ENCODE measurements at regions not wholly inside any gene's neighbourhood (a gene's known extent, or its start where the extent isn't known, plus 50 kb on each side); places are given as distances from the start of the nearest gene placed in this dataset.

DNA sequence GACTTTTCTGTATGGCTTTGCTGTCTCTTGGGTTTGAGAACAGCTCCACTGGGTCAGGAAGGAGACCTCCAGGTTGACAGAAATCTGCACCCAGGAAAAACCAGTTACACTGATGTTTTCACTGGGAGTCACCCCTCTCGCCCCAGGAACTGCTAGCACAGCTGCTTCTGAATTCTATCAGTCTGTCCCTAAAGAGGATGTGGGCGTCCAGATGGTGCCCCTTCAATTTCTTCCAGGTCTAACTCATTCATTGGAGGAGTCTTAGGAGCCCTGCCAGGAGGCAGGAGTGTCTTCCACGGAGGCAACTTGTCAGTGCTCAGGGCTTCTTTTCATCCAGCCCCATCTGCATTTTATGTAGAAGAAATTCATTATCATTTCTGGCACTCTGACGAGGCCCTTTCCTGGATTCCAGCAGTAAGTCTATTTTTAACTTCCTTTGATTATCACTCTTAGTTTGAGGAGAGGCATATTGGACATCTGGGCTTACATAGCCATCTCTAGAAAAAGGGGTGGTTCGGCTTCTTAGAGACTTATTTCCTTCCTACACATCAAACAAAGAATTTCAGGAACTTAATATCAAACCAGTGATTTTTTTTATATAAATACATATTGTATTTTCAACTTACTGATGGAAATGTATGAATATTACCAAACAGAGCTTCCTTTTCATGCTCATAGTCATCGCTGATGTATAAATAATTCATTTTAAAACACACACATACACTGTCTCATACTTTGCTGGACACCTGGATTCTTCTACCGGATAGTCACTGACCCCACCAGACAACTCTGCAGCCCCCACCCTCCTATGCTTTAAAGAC lies 148.8 kb downstream of the IRX2 start:
- DNase-seq = no peak

- no peak for DNase-seq
These were observed 153.0 kb downstream of the IRX2 start for GRCh38 chr5:2598503-2598902.

DNA sequence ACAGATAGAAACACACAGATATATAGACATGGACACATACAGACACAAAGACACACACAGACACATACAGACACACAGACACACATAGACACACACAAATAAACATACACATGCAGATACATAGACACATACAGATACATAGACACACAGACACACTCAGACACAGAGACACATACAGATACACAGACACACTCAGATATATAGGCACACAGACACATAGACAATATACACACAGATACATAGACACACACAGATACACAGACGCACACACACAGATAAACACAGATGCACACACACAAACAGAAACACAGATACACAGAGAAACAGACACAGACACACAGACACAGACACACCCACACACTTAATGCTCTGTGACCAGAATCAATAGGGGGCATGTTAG lies 156.8 kb downstream of the IRX2 start:
- DNase-seq = no peak

GRCh38 chr5:2592766-2593165 lies 158.7 kb downstream of the IRX2 start:
- DNase-seq = no peak

DNA sequence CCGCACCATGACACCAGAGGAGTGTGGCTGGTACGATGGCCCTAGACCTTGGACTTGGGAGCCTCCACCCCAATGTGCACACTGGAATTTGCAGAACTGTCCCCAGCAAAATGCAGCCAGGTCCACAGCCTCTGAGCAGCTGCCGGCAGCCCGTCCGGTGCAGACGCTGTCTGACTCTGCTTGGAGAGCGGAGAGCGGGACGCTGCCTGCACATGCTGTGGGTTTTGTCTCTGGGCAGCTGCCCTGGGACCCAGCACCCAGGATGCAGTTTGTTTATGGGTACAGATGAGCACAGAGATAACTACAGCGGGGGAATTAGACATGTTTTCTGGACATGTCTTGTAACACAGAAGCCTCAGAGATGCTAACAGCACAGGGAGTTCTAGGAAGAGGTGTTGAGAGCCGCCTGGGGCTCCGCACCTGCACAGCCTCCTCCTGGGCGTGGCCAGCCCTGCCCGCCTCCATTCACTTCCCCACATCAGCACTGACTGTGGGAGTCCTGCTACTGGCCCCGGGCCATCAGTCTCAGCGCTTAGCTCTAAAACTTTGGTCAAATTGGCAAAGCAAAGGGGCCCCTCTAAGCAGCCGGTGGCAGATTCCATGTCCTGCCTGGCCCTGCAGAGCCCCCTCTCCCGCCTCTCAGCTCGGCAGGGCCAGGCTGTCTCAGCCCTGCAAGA lies 159.6 kb downstream of the IRX2 start:
- DNase-seq = no peak

DNA sequence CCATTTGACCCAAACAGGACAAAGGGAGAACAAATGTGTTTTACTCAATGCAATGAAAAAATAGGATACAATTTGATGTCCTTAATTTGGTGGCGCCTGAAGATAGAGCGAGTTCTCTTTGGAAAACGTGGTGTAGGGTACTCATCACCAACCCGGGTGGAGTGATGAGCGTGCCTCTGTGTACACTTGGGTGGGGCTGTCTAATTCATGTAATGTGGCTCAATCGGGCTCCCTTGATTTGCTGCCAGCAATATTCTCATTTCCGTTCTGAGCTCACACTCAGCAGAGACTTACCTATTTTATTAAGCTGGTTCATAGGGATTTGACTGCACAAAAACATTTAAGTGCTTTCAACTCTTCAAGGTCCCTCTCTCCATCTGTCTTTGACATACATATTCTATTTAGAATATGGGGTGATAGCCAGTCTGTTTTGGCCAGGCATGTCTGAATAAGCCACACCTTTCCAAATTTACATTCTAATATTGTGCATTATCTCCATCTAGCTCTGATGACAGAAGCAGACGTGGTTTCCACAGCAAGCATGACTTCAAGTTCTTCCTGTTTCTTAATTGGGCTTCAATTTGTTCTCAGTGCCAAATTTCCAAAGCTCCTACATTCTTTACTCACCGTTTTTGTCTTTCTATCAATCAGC lies 162.5 kb downstream of the IRX2 start:
- DNase-seq = no peak

GRCh38 chr5:2587189-2588031 lies 164.1 kb downstream of the IRX2 start:
- no peak for DNase-seq

- no peak for DNase-seq
These were observed 165.3 kb downstream of the IRX2 start for GRCh38 chr5:2586016-2586715.

DNA sequence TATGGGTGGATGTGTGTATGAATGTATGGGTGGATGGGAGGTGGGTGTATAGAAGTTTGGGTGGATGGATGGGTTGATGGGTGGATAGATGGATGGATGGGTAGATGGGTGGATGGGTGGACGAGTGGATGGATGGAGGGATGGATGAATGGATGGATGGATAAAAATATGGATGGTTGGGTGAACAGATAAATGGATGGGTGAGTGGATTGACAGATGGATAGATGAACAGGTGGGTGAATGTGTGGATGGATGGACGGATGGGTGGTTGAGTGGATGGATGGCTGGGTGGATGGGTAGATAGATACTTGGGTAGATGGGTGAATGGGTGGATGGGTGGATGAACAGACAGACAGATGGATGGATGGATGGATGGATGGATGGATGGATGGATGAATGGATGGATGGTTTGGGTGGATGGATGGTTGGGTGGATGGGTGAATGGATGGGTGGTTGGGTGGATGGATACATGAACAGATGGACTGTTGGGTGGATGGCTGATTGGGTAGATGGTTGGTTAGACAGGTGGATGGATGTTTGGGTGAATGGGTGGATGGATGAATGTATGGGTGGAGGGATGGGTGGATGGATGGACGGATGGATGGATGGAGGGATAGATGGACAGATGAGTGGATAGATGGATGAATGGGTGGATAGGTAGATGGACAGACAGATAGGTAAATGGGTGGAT lies 166.8 kb downstream of the IRX2 start:
- DNase-seq = no peak

GRCh38 chr5:2582507-2582906 lies 169.0 kb downstream of the IRX2 start:
- no peak for DNase-seq

DNA sequence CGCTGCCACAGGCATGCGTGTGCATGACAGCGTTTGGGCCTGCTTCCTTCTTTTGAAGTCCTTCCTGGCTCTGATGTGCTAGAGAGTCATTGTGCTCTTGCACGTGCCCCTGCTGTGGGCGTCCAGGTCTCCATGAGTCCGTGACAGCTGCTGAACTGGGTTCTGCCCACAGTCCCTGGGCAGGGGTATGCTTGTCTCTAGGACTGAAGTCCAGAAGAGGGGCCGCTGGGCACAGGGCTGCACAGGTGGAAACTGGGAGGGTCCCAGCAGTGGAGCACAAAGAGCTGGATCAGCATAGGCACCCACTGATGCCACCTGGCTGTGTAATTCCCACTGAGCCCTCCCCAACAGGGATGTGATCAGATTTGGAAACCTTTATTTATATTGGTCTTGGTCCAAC lies 169.4 kb downstream of the IRX2 start:
- no peak for DNase-seq

DNA sequence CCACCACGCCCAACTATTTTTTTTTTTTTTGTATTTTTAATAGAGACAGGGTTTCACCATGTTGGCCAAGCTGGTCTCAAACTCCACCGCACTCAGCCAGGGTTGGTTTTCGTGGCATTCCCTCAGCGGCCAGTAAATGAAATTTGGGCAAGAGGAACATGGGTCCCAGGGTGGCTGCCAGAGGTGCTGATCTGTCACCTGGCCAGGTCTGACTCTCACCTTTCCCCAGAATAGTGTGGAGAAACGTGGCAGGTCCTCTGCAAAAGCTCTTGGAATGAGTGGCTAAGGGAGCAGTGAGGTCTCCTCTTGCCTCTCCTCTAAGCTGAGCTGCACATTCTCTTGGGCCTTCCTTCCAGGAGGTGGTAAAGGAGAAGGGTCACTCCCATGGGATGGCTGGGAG lies 170.1 kb downstream of the IRX2 start:
- DNase-seq = no peak

GRCh38 chr5:2579126-2579525 lies 172.4 kb downstream of the IRX2 start:
- no peak for DNase-seq

- DNase-seq = no peak
These were observed 174.0 kb downstream of the IRX2 start for GRCh38 chr5:2577312-2578036.

GRCh38 chr5:2576823-2577222 lies 174.7 kb downstream of the IRX2 start:
- DNase-seq = no peak

GRCh38 chr5:2575871-2576270 lies 175.6 kb downstream of the IRX2 start:
- DNase-seq = no peak

GRCh38 chr5:2575292-2575691 lies 176.2 kb downstream of the IRX2 start:
- no peak for DNase-seq

DNA sequence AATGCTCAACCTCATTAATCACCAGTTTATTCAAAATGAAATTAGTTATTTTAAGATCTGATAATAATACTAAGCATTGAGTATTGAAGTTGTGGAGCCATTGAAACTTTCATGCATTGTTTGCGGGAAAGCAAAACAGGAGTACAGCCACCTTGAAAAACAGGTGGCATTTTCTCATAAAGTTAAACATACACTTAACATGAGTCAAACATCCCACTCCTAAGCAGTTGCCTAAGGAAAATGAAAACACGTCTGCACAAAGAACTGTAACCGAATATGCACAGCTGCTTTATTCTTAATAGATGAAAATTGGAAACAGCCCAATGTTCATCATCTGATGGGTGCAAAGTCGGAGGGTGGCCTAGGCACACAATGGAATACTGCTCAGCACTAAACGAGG lies 177.3 kb downstream of the IRX2 start:
- no peak for DNase-seq

DNA sequence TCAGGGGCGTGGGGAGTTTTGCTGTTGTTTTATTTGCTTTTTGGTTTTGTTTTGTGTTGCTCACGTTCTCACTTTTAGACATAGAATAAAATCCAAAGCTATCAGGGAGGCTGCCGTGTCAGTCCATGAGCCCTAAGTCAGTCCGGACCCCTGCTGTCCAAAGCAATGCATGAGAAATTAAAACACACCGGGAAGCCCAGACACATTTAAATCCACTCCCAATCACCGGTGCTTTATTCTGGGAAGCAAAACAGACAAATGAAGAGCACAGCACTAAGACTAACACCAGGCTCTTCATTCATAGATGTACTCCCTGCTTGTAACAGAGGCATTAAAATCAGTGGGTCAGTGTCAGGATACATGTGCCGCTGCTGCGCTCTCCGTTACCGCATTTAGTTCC lies 180.9 kb downstream of the IRX2 start:
- DNase-seq = no peak

DNA sequence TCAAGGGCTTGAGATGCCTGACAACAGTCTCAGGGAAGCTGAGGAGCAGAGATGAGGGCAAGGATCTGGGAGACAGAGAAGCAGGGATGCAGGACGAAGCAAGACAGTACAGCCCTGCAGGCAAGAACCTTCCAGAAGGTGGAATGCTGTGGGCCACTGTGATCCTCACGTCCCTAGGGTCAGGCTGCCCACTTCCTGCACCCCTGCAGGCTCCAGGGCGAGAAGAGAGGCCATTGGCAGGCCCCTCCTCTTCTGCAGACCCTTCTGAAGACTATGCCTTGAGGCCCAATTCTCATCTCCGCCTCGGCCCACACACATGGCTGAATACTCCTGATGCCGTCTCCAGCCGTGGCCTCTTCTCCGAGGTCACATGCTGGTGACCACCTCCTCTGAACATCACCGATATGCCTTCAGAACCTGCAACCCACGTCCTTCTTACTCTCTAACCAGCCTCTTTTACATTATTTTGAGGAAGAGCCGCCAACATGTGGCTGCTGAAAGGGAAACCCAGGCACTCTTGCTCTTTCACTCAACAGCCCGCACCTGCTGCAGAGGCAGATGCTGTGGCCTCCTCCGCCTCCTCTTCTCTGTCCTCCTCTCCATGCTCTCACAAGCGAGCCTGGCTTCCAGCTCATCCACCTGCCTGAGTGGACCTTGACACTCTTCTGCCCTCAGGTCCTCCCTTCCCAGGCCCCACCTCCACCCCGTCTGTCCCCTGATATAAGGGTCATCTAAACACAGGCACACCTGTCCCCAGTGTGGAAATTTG lies 181.5 kb downstream of the IRX2 start:
- no peak for DNase-seq

Measured in activated CD4-positive, alpha-beta T cell treated with anti-CD3 and anti-CD28 coated beads for 4 hours (primary cell).